Activated T-cell treated with anti-CD3 and anti-CD28 coated beads for 1 hour (primary cell): ENCODE measurements at regions not wholly inside any gene's neighbourhood (a gene's known extent, or its start where the extent isn't known, plus 50 kb on each side); places are given as distances from the start of the nearest gene placed in this dataset.
"Not testable (repeated sequence)": the region's sequence is repeated elsewhere in the genome, so short reads cannot be mapped to it uniquely, and the experiment has no call there.

Experiments
- DNase-seq: peaks from one replicate; pipeline ENCODE4 v3.0.0-alpha.2; 2020; ENCODE audit warnings: low read depth

DNA sequence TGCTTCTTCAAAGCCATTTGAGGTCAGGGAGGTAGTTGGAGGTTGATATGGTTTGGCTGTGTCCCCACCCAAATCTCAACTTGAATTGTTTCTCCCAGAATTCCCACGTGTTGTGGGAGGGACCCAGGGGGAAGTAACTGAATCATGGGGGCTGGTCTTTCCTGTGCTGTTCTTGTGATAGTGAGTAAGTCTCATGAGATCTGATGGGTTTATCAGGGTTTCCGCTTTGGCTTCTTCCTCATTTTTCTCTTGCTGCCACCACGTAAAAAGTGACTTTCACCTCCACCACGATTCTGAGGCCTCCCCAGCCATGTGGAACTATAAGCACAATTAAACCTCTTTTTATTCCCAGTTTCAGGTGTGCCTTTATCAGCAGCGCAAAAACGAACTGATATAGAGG is 62.5 kb upstream of the NFE2L3 start:
- DNase-seq: not testable (repeated sequence)

DNA sequence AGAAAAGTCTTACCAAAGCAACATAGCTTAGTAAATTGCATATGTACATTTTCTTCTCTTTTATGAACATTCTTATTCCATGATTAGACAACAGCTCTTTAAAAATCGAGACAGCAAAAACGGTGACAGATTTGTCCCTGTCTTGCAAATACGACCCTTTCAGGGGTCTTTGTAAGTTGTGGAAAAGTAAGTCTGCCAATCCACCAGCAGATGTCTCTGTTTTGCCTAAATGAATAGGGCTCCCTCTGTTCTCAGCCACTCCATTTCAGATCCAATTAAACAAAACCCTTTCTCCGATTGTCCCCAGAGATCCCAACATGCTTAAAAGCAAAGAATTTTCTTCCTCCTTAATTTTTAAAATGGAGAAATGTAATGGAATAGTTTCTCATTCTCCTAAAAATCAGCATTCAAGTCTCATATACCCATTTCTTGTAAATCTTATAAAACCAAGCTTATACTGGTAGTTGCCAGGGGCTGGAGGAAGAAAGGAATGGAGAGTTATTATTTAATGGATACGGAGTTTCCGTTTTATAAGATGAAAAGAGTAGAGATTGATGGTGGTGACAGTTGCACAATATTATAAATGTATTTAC is 61.0 kb upstream of the NFE2L3 start:
- DNase-seq: no peak

DNA sequence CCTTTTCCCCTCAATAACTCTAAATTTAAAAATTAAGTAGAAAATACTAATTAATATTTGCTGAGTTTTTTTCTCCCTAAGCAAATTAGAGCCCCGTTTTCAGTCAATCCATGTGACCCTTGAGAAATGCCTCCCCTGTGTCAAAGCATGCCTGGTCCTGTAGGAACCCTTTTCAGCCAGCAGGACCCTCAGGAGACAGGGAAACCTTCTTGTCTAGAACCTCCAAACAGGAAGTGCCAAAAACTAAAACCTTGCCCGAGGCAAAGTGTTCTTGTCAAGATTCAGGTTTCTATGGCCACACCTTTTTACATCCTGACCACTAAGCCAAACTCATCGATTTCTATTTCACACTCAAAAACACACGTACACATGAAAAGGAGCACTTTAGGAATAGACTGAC is 60.1 kb upstream of the NFE2L3 start:
- DNase-seq: no peak

DNA sequence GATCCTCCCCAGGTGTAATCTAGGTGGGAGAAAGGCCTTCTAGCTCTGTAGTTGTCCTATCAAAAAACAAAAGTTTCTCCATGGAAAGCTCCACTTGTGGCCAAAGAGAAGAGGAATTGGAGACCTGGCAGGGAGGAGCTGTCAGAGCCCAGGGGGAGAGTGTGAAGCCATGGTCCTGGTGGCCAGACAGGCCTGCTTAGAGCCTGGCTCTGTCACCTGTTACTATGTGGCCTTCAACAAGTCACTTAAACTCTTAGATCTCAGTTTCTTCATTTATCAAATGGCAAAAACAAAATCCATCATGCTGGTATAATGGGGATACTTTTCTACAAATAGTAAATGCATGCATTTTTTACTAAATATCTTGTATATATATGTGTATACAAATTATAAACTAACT is 59.0 kb upstream of the NFE2L3 start:
- DNase-seq: no peak

DNA sequence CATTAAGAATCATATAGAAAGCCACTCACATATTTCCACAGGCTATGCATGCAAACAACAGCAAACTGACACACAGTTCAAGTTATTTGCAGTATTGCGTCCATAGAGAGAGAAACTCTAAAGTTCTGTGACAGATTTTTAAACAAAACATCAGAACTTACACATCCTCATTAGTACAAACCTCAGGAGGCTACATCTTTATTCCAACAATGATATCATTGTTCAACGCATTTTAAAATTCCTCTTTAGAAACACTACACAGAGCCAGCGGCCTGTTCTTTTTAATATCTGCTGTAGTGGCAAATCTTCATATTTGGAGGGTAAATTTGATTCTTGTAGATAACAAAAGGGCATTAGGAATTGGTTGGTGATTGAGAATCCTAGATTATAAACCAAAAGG is 55.9 kb upstream of the NFE2L3 start:
- no peak for DNase-seq

DNA sequence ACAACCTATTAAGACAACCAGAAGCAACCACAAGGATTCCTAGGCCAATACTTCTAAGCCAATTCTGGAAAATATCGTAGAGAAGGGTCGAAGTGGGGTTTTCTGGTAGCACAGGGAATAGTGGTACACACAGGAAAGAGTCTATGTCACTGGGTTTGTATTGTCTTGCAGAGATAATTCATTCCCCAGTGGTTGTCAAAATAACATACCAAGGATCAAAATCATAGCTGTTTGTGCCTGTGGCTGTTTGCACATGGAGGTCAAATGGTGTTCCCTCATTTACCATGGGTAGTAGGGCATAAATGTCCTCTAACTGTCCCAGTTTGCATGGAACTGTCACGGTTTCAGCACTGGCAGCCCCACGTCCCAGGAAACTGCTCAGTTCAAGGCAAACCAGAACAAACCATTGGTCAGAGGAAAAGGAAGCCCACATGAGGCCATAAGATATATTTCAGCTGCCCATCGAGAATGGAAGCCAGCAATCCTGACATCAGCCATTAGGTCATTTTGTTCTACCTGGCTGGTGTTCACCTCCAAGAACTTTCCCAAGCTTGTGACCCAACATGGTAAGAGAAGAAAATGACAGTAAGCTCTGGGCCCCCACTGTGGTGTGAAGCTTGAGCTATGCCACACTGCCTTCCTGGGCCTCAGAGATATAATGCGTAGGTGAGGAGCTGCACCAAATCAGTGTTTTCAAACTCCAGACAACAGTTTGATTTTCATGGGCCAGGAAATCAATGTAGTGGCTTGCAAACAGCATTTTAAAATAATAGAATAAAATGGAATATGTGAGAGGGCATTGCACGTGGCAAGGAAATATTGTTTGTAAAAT is 53.9 kb upstream of the NFE2L3 start:
- DNase-seq: no peak

DNA sequence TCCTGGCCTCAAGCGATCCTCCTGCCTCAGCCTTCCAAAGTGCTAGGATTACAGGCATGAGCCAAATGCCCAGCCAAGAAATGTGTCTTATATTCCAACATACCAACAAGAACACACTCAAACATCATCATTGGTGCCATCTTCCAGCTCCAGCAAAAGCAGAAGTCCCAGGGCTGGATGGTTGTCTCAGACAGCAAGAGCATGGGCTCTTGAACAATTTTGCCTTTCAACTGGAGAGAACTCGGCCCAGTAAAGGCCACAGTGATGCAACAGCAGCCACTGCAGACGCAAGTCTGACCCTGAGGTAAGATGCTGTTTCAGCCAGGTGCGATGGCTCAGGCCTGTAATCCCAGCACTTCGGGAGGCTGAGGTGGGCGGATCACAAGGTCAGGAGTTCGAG is 52.8 kb upstream of the NFE2L3 start:
- DNase-seq: no peak

DNA sequence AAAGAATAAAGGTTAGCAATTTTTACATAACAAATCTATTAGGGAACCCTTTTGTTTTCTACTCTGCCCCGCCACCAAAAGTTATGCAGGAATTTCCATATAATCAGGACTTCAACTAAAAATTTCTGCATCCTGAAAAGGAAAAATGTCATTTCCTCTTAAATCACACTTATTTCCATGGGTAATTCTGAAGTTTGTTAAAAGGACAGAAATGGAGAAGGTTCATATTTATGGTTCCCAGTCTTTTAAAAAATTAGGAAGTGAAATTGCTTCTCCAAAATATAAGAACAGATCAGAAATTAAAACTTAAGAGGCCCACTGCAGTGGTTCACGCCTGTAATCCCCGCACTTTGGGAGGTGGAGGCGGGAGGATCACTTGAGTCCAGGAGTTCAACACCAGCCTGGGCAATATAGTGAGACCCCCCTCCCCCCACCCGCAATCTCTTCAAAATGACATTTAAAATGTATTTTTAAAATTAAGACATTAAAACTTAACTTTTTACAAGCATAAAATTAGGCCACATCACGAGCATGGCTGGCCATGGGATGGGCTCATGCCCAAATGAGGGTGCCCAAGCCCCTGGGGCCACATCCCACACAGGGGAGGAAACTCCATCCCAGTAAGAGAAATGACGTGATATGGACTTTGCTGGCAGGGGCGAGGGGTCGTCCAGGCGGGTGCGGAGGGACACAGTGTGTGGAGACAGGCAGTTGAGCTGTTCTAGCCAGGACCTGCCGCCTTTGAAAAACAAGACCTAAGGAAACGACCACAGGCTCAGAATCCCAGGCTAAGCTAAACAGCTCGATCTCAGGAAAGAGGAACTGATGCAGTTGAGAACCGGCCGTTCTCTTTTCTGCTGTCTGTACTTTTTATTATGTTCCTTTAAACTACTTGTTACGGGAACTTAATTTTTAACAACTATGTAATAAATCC is 51.3 kb upstream of the NFE2L3 start:
- DNase-seq: no peak

DNA sequence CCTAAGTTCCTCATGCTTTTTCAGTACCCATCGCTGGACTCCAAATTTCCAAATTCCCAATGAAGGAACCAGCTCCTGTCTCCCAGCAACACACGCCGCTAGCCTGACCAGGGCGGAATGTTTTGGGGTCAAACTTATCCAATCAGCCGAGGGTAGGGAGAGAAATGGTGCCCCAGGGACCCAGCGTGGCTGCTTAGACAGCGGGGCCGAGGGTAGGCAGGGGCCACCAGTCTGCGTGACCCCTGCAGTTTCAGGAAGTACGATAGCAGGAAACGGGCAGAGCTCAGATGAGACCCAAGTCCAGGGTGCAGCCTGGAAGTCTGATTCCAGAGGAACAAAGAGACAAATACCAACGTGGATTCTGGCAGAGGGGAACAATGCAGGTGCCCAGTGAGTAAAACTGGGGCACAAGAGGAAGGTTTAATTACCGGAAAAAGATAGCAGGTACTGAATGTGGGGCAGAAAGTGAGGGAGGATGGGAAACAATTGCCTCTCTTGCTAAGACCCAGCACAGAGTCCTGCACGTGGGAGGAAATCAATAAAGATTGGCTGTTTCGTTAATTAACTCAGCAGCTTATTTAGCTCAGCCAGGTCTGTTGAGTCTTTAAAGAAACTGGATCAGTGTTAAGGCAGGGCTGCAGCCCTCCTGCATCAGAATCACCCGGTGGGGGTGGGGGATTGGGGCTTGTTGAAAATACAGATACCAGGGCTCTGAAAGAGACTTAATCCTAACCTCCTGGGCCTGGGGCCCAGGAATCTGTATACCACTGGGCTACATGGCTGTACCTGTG is 50.4 kb upstream of the NFE2L3 start:
- DNase-seq: no peak

DNA sequence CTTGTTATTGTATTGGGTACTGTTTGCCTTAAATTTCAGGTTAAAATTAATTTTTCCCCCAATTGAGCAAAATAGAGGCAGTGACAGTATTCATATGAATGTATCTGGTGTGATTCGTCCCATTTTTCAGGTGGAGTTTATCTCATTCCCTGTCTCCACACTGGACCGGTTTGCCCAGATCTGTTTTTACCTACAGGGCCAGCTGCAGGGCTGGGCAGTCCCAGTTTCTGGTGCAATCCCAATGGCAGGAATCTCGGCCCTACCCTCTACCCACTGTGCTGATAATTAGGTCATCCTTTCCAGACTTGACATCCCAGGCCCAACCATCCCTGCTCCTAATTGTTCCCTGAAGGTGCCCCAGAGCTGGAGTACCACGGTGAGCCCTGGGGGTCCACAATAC is 49.8 kb upstream of the NFE2L3 start:
- DNase-seq: no peak
